ENCODE measurements at regions not wholly inside any gene's neighbourhood (a gene's known extent, or its start where the extent isn't known, plus 50 kb on each side); places are given as distances from the start of the nearest gene placed in this dataset.

DNA sequence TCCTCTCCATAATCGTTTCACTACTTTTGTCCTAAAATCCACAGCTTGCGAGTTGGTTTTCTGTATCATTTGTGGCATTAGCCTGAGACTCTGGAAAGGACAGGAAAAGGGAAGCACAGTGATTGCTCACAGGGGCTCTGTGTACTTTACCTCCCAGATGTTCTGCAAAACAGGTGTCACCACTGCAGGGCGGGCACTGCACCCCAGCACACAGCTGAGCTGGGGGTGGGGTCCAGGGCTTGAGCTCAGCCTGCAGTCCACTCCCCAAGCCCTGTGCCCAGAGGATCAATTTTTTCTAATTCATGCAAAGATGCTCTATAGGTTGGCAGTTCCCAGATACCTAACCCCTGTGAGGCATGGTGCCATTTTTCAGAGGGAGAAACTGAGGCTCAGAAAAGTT, 119.4 kb upstream of the GLI2 start:
- no peak for DNase-seq

DNA sequence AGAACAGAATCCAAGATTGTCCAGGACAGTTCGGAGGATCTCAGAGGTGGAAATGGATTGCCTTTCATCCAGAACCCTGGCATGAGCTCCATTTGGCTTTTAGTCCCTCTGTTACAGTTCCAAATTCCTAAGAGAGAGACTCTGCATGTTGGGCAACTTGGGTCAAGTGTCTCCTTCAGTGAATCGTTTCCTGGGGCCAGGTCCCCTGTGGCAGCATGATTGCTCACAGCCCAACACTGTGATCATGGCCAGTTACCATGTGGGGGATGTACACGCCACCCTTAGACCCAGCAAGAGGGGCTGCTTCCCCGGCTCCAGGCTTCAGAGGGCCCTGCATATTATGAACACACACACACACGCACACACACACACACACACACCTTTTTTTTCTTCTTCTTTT, 118.6 kb upstream of the GLI2 start:
- no peak for DNase-seq

DNA sequence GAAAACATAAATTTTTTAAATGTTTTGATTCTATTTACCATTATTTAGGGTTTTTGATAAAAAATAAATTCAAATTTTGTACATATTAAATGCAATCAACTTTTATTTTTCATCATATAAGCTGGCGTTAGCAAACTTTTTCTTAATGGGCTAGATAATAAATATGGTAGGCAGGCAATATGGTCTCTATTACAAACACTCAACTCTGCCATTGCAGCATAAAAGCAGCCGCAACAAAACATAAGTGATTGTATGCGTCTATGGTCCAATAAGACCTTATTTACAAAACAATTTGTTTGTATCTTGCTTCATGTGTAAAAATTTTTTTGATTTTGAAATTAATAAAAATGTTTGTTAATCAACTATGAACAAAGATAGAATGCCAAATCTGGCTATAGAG, 116.8 kb upstream of the GLI2 start:
- DNase-seq, result no peak

DNA sequence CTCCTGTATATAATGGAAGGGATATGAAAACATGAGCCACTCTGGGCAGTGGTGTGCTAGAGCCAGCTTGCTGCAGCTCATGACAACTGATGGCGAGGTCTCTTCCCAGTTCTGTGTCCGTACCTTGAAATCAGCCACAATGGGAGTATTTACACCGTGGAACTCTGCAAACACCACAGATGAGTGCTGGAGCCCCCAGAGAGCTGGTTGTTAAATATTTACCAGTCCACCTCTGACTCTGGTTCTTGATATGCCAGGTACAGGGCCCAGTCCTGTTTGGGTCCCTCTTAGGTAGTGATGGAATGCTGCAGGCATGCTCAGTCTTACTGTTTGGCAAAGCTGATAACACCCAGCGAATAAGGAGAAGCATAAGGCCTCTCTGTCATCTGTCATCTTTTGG, 116.1 kb upstream of the GLI2 start:
- no peak for DNase-seq

DNA sequence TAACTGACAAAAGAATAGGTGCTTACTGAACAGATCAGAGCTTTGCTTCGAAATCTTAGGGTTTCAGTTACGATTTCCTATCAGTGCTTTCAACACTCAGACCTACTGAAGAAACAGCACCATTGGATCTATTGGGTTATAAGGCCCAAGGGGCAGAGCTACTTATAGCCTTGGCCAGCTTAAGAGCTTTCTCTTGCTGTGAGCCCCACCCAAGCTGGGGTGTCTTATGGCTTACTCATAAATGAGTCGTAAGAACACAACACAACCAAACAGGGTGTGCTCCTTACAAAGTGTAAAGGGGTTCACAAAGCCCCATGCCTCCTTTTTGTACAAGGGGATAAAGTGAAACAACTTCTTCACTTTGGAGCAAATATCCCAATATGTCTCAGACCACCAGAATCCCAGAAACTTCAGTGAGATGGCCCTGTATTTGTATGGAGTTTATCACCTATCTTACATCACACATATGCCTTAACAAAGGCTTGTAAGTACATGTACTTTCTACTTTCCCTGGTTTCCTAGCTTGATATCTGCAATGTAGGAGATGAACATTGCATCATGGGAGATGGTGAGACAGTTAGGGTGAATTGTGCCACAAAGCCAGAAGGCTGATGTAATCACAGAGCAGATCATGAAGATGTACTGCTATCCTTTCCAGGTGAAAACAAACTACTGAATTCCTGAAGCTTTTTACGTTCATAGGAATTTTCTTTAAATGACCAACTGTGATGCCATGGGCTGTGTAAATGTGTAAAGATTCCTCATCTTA, 115.5 kb upstream of the GLI2 start:
- DNase-seq, result no peak

DNA sequence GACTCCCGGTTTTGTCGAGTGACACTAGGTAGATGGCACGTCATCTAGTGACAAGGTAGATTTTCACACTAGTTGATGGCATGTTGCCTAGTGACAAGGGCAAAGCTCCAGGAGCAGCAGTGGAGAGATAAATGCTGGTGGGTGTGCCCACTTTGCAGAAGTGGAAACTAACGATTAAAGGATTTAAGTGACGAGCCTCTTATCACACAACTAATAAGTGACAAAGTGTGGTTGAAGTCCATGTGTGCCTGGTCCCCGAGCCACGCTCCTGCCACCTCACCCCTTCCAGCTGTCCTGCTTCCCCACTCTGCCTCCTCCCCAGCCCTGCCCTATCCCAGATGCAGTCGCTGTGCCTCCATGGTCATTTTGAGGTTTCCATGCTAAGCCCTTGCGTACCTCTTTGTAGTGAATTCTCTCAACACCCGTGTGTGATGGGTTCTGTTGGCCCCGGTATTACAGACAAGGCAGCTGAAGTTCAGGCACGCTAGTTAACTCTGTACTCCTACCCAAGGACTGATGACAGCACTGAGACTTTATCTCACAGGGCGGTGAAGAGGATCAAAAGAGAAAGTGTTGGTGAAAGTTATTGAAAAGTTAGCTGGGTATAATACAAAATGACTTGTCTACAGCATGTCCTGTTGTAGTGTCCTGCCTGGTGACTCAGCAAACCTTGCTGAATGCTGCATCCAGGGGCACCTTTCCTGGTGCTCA, 113.4 kb upstream of the GLI2 start:
- DNase-seq, result no peak

DNA sequence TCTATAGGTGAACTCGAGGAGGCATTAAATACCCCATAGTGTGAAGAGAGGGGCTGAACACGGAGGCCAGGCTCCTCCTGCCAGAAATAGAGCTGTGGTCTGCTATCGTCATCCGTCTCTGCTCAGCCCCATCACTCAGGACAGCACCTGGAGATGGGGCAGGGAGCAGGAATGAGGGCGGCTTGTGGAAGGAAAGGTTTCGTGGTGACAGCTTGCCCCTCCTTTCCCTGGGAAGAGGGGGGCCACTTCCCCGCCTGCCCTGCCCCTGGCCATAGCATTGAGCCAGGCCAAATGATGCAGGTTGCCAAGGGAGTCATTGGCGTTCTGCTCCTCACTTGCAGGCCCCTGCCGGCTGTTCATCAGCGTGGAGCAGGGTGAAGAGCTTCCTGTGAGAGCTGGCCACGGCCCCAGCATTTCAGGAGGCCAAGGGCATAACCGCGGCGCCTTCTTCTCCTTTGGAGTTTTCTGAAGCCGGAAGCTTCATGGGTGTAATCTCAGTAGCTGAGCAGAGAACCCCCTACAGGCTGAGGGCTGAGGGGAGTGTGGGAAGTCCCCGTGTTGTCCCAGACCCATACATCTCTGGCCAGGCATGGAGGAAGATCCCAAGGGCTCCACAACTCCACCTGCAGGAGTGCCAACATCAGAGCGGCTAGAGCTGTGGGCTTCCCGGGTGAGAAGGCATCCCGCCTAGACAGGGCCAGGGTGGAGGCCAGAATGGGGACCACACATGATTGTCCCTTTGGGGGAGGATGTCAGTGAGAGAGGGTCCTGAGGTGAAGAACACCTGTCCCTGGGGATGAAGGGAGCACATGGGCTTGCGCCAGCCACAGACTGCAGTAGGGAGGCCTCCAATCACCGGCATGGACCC, 112.5 kb upstream of the GLI2 start:
- no peak for DNase-seq

DNA sequence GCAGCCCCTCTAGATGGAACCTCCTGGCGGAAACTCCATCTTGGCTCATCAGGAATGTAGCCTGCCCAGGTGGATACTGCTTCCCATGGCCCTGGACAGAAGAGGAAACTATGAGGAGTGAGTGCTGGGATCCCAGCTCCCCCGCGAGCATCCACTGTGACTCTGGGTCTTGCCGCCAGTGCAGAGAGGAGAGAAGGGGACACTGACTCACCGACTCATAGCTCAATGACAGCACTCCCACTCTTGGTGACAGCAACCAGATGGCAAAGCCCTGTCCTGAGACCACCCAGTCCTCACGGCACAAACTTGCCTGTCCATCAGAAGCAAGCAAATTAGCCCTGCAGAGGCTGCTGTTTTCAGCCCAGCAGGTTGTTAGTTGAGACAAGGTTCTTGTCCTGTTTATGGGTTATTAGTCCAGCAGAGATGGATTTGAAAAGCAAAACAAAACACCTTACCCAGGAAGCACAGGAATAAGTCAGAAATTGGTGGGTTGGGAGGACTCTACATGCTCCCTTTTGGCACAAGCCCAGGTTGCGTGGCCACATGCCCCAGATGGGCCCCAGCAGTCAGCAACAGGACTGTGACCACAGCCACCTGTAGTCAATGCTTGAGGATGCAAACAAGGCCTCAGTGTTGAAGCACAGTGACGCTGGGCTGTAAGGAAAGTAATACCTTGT, 111.5 kb upstream of the GLI2 start:
- DNase-seq, result no peak

DNA sequence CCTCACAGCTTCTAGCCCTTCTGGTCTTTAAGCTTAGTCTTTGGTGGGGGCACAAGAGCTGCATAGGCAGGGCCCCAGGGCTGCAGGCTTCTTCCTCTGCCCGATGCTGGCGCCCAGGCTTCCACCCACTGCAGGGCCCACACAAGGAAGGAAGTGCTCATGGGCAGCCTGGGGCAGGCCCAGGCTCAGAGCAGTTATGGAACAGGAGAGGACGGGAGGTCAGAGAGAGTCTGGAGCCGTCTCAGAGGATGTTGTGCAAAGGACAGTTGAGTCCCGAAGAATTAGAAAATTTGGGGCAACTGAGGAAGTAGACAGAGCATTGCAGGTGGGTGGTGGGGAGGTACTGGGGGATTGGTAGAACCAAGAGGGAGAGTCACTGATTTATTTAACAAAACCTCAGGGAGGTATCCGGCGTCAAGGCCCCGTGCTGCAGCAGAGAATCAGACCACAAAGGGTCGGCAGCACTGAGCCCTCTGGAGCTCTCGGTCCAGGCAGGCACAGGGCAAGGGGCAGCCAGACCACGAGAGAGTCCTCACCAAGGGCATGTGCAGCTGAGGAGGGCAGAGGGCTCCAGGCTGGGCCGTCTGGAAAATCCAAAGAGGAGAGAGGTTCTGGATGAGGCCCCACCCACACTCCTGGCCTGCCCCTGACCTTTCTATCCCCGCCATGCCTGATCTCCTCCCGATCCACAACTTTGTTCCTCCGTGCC, 110.8 kb upstream of the GLI2 start:
- no peak for DNase-seq

DNA sequence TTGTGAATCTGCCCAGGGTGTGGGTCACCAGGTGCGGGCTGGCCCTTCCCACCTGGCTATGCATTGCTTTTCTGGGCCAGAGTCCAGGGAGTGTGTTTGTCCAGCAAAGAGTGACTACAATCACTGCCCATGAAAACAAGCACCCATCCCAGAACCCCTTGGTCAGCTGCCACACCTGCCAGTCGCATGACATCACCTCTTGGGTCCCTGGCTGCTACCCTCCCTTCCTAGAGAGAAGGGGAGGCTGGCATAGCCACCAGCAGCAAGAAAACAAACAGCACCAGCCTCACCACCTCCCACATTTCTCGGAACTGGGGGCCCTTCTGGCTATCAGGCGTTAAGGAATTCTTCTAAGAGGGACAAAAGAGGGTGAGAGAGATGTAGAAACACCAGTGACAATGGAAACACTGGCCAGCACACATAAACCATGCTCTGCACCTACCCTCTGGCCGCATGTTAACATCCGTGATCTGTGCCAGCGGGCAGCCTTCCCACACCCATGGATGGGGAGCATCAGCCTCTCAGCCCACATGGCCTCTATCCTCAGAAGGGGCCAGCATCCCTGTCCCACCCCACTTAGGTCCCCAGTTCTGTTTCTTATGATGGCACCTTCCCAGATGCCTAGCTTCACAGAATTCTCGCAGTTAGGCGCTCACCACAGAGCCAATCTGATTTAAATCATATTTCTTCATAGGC, 109.7 kb upstream of the GLI2 start:
- DNase-seq, result no peak

DNA sequence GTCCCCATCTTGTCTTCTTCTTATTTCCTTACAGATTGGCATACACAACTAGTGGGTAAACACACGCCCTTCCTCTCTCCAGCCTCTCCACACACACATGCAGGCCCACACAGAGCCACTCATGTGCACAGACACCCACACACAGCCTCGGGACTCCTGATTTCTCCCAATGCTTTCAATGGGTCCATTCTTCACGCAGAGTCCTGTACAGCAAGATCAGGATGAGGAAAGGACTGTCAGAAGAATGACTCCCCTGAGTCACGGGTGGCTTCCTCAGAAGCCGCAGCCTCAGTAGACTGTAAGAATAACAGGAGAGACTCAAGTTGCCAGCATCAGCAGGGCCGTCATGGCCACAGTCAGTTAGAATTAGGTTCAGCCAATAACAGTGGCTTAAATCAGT, 109.1 kb upstream of the GLI2 start:
- DNase-seq, result no peak

DNA sequence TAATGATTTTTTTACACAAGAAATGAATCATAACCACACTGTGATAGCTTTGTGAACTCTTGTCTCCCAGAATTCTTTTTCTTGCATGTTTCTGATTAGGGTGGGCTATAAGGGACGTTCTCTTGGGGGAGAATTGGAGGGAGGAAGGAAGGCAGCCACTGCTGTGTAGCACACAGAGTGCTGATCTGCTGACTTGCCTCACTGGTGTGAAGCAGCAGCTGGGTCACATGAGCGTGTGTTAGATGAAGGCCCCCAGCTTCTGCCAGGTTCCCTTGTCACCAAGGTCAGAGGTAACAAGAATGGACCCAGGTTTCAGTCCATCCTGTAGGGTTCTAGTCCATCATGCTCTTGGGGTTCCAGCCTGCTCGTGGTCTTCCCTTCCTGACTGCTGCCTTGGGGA, 107.4 kb upstream of the GLI2 start:
- no peak for DNase-seq

DNA sequence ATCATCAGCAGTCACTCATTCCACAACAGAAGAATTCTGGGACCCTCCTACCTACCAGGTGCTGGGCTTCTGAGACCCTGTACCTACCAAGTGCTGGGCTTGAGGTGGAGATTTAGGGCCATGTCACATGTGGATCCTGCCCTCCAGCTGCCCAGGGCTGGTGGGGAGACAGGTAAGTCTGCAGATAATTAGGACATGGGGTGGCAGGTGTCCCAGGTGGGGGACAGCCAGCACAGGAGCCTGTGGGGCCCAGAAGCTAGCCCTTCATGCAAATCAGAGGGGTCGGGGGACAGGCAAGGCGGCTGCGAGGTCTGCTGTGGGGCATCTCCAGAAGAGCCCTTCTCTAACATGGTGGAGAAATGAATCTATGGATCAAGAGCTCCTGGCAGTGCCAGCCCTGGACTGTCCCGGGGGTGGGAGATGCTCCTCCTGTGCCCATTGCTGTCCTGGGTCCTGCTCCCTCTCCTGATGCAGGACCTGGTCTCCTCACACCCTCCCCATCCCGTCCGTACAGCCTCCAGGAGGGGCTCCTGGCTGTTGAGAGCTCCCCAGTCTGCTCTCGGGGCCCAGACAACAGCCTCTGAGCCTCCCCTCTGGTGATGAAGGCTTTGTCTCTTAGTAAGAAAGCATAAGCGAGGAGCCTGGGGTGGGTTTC, 106.3 kb upstream of the GLI2 start:
- DNase-seq, result no peak

DNA sequence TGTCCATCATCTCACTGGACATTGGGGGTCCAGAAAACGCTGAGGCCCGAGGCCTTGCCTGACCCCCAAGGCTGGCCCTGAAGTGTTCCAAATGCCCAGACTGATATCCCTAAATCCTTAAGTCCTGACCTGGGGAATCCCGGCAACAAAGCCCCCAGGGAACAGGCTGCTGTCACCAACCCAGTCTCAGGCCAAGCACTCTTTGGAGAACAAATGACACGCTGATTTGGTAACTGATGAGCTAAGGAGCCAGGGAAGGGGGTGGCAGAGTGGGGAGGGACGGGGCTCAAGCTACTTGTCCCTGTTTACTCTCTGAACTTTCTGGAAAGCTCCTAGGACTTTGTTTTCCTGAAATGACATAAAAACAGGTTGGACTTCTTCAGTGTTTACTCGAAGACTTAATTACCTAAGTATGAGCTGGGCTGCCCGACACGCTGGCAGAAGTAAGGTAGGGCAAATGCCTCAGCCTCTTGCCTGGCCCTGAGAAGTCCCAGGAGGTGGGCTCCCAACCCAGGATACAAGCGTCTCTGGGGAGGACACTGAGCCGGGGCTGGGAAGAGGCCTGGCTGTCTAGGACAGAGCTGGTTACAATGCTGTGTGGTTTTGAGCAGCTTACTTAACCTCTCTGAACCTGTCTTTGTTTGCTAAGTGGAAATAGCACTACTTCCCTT, 105.5 kb upstream of the GLI2 start:
- no peak for DNase-seq

DNA sequence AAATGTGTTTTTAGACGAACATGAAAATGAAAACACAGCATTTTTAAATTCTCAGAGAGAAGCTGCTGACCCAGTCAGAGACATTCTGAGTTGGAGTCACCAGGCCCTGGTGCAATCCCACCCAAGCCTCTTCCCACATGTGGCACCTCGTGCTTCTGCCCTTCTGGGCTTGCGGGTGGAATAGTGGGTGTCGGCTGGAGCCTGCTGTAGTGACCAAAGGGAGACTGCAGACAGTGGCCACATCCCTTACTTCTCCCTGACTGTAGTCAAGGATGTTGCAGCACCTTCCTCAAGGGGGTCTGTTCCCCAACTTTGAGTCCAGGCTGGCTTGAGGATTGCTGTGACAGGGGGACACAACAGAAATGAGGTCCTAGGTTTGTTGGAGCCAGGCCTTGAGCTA, 104.4 kb upstream of the GLI2 start:
- DNase-seq, result no peak

DNA sequence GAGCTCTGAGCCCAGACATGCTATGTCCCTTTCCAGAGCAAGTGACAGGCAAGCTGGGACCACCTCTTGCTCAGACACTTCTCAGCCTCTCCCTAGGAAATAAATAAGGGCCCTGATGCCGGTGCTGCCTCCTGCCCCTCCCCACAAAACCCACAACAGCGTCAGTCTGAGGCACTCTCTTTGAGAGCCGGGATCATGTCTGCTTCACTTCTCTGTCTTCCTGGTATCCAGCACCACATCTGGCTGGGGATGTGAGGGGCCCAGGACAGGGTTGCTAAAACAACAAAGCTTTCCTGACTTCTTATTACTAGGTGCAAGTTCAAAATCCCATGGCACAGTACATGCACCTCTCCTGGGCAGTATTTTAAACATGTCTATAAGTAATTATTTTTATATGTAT, 103.9 kb upstream of the GLI2 start:
- no peak for DNase-seq

DNA sequence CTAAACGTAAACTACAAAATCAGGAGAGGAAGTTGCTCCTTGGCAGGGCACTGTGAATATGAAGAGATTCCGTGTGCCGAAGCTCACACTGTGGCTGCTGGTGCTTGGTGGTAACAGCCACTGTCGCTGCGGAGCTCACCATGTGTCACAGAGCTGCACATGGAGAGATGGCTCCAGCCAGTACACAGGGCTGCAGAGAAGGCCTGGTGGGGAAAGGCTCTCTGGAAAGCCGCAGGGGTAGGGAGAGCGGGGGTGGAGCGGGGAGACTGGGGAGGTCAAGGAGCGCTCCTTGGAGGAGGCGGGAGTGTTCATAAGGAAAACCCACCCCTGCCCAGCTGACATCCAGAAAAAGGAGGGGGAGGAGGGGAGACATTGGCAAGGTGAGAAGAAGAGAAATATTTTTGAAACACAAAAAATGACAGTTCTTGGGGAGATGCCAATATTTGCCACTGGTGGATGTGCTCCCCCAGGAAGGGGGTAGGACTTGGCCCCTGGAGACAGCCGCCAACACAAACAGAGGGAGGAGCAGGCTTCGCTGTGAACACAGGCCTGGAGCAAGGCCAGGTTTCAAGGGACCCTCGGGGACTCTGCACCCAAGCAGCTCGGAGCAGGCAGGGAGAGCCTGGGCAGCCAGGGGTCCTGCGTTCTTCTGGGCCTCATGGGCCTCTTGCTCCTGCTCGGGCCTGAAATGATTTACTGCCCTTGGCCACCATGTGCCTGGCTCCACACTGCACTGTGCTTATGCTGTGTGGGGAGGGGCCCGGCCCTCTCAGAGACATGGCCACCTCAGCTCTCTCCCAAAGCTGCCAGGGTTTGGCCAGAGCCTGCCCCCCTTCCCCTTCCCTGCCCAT, 102.6 kb upstream of the GLI2 start:
- no peak for DNase-seq

DNA sequence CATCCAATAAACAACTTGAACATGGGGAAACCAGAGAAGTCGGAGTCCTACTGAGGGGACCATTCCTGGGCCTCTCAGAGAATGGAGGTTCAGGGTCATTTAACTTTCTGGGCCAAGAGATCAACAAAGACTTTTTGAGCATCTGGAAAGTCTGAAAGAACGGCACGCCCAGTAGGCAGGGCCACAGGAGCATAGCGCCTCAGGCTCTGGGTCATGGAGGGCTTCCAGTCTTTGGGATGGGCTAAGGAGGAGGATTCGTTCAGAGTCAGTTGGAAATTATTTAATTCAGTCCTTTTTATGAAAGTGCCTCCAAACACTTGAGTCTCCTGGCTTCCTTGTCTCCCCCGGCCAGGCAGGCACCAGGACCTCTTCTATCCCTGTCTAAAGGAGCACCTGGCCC, 101.1 kb upstream of the GLI2 start:
- DNase-seq, result no peak

DNA sequence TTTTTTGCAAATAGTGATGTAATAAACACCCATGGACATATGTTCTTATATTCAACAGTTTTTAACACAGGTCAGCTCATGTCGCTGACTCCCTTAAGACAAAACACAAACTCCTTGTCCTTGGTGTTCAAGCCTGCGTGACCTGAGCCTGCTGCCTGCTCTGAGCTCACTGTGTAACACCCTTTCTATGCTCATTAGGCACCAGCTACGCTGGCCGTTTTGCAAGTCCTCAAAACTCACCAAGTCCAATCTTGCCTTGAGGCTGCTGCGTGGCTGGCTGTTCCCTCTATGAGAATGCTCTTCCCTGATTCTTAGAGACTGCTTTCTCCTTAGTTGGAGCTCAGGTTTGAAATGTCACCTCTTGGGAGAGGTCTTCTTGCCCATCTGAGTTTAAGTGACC, 100.5 kb upstream of the GLI2 start:
- DNase-seq, result no peak

DNA sequence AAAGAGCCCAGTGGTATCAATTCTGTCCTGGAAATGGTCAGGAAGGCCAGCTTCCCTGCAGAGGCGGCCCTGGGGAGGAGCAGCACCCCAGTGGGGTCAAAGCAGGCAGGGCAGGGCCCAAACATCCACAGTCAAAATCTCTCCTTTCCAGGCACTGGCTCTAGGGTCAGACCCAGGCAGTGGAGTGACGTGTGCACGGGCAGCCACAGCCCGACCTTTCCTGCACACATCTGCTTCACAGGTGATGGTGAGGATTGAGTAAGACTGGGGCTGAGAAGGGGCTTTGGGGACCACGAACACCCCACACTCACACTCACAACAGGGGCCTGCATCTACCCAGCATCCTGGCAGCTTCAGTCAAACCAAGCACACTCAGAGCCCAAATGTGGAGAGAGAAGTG, 97.8 kb upstream of the GLI2 start:
- DNase-seq, result no peak

Measured in stimulated activated naive CD4-positive, alpha-beta T cell treated with Interleukin-2 at 50 U/mL for 16 hours (primary cell).